CD4-positive, alpha-beta T cell (primary cell): ENCODE measurements at regions not wholly inside any gene's neighbourhood (a gene's known extent, or its start where the extent isn't known, plus 50 kb on each side); places are given as distances from the start of the nearest gene placed in this dataset.

Experiments
- ATAC-seq: fragments of 200-7000 bp; cut with Tn5 transposase; one replicate; pipeline ENCODE4 v1.10.0; 2022; ENCODE audit warnings: mild to moderate bottlenecking; ENCODE audit not compliant: poor library complexity
- CTCF ChIA-PET: fragments of 350-600 bp; sonication (Branson Sonifier 250); formaldehyde crosslinking; loops from one replicate; lab custom pipeline; 2021; ENCODE audit warnings: antibody characterized with exemption, inconsistent platforms; lab: Charles Lee
- POLR2A ChIA-PET: fragments of 350-600 bp; sonication (Branson Sonifier 250); formaldehyde crosslinking; loops from one replicate; lab custom pipeline; 2021; ENCODE audit warnings: antibody characterized with exemption, inconsistent platforms; lab: Charles Lee
- DNase-seq, 14 experiments: peaks; one replicate each; pipeline ENCODE4 v3.0.0-alpha.2; 2013 to 2020; ENCODE audit warnings: mixed read lengths in 2 of 14
- H3K27ac ChIP-seq, 2 donors: one replicate each; pipeline versions ENCODE4 v1.5.1 to v1.7.0; 2013; ENCODE audit warnings: low read length in 2 of 2, low read depth in 1 of 2, mild to moderate bottlenecking in 1 of 2
- H3K27me3 ChIP-seq, 2 experiments: 1 replicate in 1 of 2; 2 replicates in 1 of 2; pipeline versions ENCODE4 v1.6.1 to v1.7.0; 2013; ENCODE audit warnings: low read length in 2 of 2, control low read depth in 1 of 2, mild to moderate bottlenecking in 1 of 2, moderate library complexity in 1 of 2; ENCODE audit not compliant: insufficient read depth in 2 of 2, control insufficient read depth in 1 of 2
- H3K36me3 ChIP-seq: one replicate; pipeline ENCODE4 v1.6.1; 2013; ENCODE audit warnings: low read length, control low read depth; ENCODE audit not compliant: insufficient read depth
- H3K4me1 ChIP-seq: one replicate; pipeline ENCODE4 v1.6.1; 2013; ENCODE audit warnings: low read length, control low read depth; ENCODE audit not compliant: insufficient read depth
- H3K4me3 ChIP-seq: one replicate; pipeline ENCODE4 v1.5.1; 2013; ENCODE audit warnings: mild to moderate bottlenecking, low read length, moderate library complexity
- H3K9me3 ChIP-seq, 2 experiments: 1 replicate in 1 of 2; 2 replicates in 1 of 2; pipeline versions ENCODE4 v1.6.1 to v1.7.0; 2013; ENCODE audit warnings: low read length in 2 of 2, mild to moderate bottlenecking in 2 of 2, control low read depth in 1 of 2, moderate library complexity in 1 of 2; ENCODE audit not compliant: control insufficient read depth in 1 of 2, insufficient read depth in 1 of 2
- H3K27ac Mint-ChIP-seq: one replicate; pipeline ENCODE4 v1.8.0; 2020; ENCODE audit warnings: mixed read lengths
- H3K27me3 Mint-ChIP-seq: one replicate; pipeline ENCODE4 v1.8.0; 2021; ENCODE audit warnings: mixed read lengths
- H3K36me3 Mint-ChIP-seq: one replicate; pipeline ENCODE4 v1.8.0; 2021; ENCODE audit warnings: low read depth, mixed read lengths
- H3K4me1 Mint-ChIP-seq: one replicate; pipeline ENCODE4 v1.8.0; 2021; ENCODE audit warnings: low read depth, mixed read lengths
- H3K4me3 Mint-ChIP-seq: one replicate; pipeline ENCODE4 v1.8.0; 2020; ENCODE audit warnings: mild to moderate bottlenecking, mixed read lengths
- H3K9me3 Mint-ChIP-seq: one replicate; pipeline ENCODE4 v1.8.0; 2020; ENCODE audit warnings: mixed read lengths
- intact Hi-C, 2 experiments: fragments of 100-400 bp; cut with DNase I in 1 of 2; cut with micrococcal nuclease in 1 of 2; formaldehyde crosslinking; loops; one replicate each; pipeline versions ENCODE4 v1.15.1 to v1.9.0; 2023 to 2025; cut with DNase I, micrococcal nuclease
- TF ChIP-seq, protein P1 (sequence below): fragments of 200-600 bp; IDR thresholded peaks from one replicate; pipeline ENCODE4 v1.8.0; 2022; ENCODE audit warnings: antibody characterized with exemption, mild to moderate bottlenecking

GRCh38 chr10:47053081-47053798, 142.0 kb downstream of the PTPN20 start:
- H3K4me3 ChIP-seq, result no peak overlapping the region
- H3K27me3 Mint-ChIP-seq, result no peaks in the 10 kb centered on the region
- no peak overlapping the region for H3K4me3 Mint-ChIP-seq
- H3K36me3 Mint-ChIP-seq, result no peaks in the 10 kb centered on the region
- H3K27ac Mint-ChIP-seq, result no peak overlapping the region
- ChIA-PET POLR2A (no interaction called here), CTCF (interaction anchor here (0.7 kb wide), 1 partner anchor 259 kb away, joined by 3 read pairs; no protein-coding TSS in a partner anchor)
- no peak overlapping the region for H3K27ac ChIP-seq
- H3K27me3 ChIP-seq, result no peaks in the 10 kb centered on the region
- intact Hi-C loops, result no loop called here
- DNase-seq, result peak in 1 of 14 experiments; percentile 21
- TF ChIP-seq, protein P1, sequence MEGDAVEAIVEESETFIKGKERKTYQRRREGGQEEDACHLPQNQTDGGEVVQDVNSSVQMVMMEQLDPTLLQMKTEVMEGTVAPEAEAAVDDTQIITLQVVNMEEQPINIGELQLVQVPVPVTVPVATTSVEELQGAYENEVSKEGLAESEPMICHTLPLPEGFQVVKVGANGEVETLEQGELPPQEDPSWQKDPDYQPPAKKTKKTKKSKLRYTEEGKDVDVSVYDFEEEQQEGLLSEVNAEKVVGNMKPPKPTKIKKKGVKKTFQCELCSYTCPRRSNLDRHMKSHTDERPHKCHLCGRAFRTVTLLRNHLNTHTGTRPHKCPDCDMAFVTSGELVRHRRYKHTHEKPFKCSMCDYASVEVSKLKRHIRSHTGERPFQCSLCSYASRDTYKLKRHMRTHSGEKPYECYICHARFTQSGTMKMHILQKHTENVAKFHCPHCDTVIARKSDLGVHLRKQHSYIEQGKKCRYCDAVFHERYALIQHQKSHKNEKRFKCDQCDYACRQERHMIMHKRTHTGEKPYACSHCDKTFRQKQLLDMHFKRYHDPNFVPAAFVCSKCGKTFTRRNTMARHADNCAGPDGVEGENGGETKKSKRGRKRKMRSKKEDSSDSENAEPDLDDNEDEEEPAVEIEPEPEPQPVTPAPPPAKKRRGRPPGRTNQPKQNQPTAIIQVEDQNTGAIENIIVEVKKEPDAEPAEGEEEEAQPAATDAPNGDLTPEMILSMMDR, result no peak
- H3K9me3 ChIP-seq, result no peaks in the 10 kb centered on the region
- no peak for ATAC-seq
- no peaks in the 10 kb centered on the region for H3K9me3 Mint-ChIP-seq
- no peaks in the 10 kb centered on the region for H3K36me3 ChIP-seq
- peaks cover 8% of the 10 kb centered on the region for H3K4me1 Mint-ChIP-seq
- peaks cover 5% of the 10 kb centered on the region for H3K4me1 ChIP-seq

DNA sequence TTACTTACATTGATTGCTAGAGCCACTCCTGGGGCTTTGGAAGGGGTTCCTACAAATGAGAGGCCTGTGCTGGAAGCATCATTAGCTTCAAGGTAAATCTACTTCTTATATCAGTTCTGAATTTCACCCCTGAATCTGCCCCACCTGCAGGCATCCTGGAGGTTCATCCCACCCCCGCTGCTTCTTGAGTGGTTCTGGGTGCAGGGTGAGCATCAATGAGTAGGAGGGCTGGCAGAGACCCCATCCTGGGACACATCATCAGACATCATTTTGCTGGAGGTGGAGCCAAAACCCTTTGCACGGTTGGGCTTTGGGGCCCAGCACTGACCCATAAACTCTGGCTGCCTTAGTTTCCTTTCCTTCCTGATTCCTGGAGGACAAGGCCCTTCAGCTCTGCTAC, 143.7 kb downstream of the PTPN20 start:
- no peaks in the 10 kb centered on the region for H3K4me1 ChIP-seq
- ChIA-PET CTCF (no interaction called here), POLR2A (no interaction called here)
- no peaks in the 10 kb centered on the region for H3K36me3 ChIP-seq
- Mint-ChIP-seq H3K9me3 (no peaks in the 10 kb centered on the region), H3K36me3 (no peaks in the 10 kb centered on the region), H3K4me3 (no peak overlapping the region), H3K27ac (no peak overlapping the region), H3K4me1 (no peaks in the 10 kb centered on the region), H3K27me3 (no peaks in the 10 kb centered on the region)
- DNase-seq (no peak), ATAC-seq (no peak)
- no peaks in the 10 kb centered on the region for H3K27me3 ChIP-seq
- no peaks in the 10 kb centered on the region for H3K9me3 ChIP-seq
- intact Hi-C loops, result no loop called here
- TF ChIP-seq, protein P1, result no peak
- H3K27ac ChIP-seq, result no peak overlapping the region
- H3K4me3 ChIP-seq, result no peak overlapping the region

- Mint-ChIP-seq H3K27ac (no peak overlapping the region), H3K9me3 (no peaks in the 10 kb centered on the region), H3K4me1 (no peaks in the 10 kb centered on the region), H3K36me3 (no peaks in the 10 kb centered on the region), H3K4me3 (no peak overlapping the region), H3K27me3 (no peaks in the 10 kb centered on the region)
- Histone ChIP-seq H3K4me3 (no peak overlapping the region), H3K9me3 (no peaks in the 10 kb centered on the region), H3K4me1 (no peaks in the 10 kb centered on the region), H3K36me3 (no peaks in the 10 kb centered on the region), H3K27ac (no peak overlapping the region), H3K27me3 (no peaks in the 10 kb centered on the region)
- intact Hi-C loops, result no loop called here
- ATAC-seq (no peak), DNase-seq (no peak)
- TF ChIP-seq, protein P1, result no peak
- ChIA-PET CTCF (no interaction called here), POLR2A (no interaction called here)
These were observed 144.4 kb downstream of the PTPN20 start for GRCh38 chr10:47055386-47056246.
